ENCODE measurements at regions not wholly inside any gene's neighbourhood (a gene's known extent, or its start where the extent isn't known, plus 50 kb on each side); places are given as distances from the start of the nearest gene placed in this dataset.

DNA sequence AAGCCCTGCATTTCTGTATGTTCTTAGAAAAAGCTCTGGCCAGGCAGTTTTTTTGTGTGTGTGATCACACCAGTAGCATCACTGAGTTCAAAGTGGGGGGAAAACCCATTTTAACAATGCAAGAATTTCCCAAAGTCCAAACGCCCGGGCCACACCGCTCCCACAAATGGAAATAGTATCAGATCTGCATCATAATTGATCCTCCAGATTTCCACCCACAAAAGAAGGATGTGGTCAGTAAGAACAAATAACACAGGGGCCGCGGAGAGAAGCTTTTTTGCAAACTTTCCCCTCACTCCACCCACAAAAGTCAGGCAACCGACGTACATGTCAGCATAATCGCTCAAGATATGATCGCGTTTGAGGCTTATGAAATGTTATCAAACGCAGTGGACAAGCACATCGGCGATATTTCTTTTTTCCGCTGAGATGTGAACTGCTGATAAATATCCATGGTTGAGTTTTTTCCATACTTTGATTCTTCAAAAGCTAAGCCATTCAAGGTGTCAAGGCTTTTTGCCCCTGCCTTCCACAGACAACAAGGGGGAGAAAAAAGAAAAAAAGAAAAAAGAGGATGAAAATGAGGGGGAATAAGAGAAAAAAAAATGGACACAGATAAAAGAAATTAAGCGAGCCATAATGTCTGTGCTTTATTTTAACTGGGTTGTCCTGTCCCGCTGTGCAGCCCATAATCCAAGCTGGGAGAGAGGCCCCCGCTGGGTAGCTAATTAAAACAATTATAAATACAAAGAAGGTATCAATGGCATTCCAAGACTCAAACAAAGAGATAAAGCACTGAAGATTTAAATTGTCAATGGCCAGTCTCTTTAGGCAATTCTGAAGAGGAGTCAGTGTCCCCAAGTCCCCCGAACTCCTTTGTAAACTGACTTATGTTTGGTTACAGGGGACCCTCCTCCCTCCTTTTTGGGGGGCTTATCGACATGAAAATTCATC lies 143.5 kb downstream of the ZFP64 start (continued):
- TF ChIP-seq BACH1 (IDR thresholded peaks at IDR 0.05; ENCODE audit: low read length), result no peak
- TF ChIP-seq KDM5A (IDR thresholded peaks at IDR 0.05; ENCODE audit: low read length), result no peak
- TF ChIP-seq HDAC6 (IDR thresholded peaks at IDR 0.05; ENCODE audit: low read depth, low read length), result no peak
- TF ChIP-seq SP4 (IDR thresholded peaks at IDR 0.05; ENCODE audit: low read length), result no peak
- TF ChIP-seq SUZ12 (IDR thresholded peaks at IDR 0.05; ENCODE audit: low read length), result no peak
- TF ChIP-seq TEAD4 (IDR thresholded peaks at IDR 0.05; ENCODE audit: low read depth, low read length), result peak; percentile 62; the same call in 1 of the 2 replicates
- TF ChIP-seq BRCA1 (IDR thresholded peaks at IDR 0.05; ENCODE audit: low read depth, low read length), result no peak
- no peak for TF ChIP-seq SP2 (IDR thresholded peaks at IDR 0.05; ENCODE audit: low read length)
- no peak for TF ChIP-seq RNF2 (IDR thresholded peaks at IDR 0.05; ENCODE audit: borderline replicate concordance, low read depth, low read length, missing control alignments, poor library complexity, severe bottlenecking)
- 0 out of 2 replicates have a peak, but pooled peaks have one; percentile 19 for TF ChIP-seq YY1 (IDR thresholded peaks at IDR 0.05; ENCODE audit: low read depth, low read length)
- no peak for TF ChIP-seq GABPA (IDR thresholded peaks at IDR 0.05; ENCODE audit: borderline replicate concordance, insufficient read depth, low read length)
- TF ChIP-seq ASH2L (IDR thresholded peaks at IDR 0.05; ENCODE audit: low read length), result no peak

Measured in H1 (cell line).